HepG2 (cell line): ENCODE measurements at regions not wholly inside any gene's neighbourhood (a gene's known extent, or its start where the extent isn't known, plus 50 kb on each side); places are given as distances from the start of the nearest gene placed in this dataset.

ENCODE experiments used
- ATAC-seq: fragments of 200-7000 bp; cut with Tn5 transposase; 3 replicates; pipeline ENCODE4 v1.9.1; 2020; ENCODE audit warnings: mild to moderate bottlenecking, moderate library complexity
- BruUV-seq: library from RNA; stranded (reverse); fragments of 400-500 nt; replicated peaks from 2 replicates; lab custom pipeline; 2021; lab: Mats Ljungman, UMichigan
- CTCF ChIA-PET: fragments of 300-600 bp; formaldehyde crosslinking; extraction: SDS; loops from one replicate; lab custom pipeline; 2021; ENCODE audit warnings: low total read pairs, inconsistent platforms, low intra/inter-chr PET ratio; lab: Yijun Ruan, JAX
- POLR2A ChIA-PET: fragments of 350-600 bp; sonication (Branson Sonifier 250); formaldehyde crosslinking; loops from one replicate; lab custom pipeline; 2020; ENCODE audit warnings: antibody characterized with exemption, inconsistent platforms; lab: Yijun Ruan, JAX
- DNase-seq: peaks from one replicate; pipeline ENCODE4 v3.0.0-alpha.2; 2015; ENCODE audit warnings: low spot score
- FAIRE-seq: peaks from 3 replicates; lab custom pipeline; 2011; peaks lifted over from hg19 to GRCh38; lab: Jason Lieb, UNC
- H2AFZ ChIP-seq: one replicate; pipeline ENCODE4 v1.6.1; 2011; ENCODE audit warnings: low read length, inconsistent platforms
- H3K27ac ChIP-seq: fragments of 300-600 bp; 3 replicates; pipeline ENCODE4 v1.8.0; 2011; ENCODE audit warnings: mixed run types, mild to moderate bottlenecking, mixed read lengths, low read length, inconsistent platforms; ENCODE audit not compliant: insufficient read depth; ENCODE audit errors: extremely low read length
- H3K27me3 ChIP-seq, 2 experiments: fragments of 200-600 bp in 1 of 2; 2 replicates in 1 of 2; 3 replicates in 1 of 2; pipeline versions ENCODE4 v1.6.0 to v1.8.0; 2011; ENCODE audit warnings: low read length in 2 of 2, mild to moderate bottlenecking in 2 of 2, moderate library complexity in 2 of 2, inconsistent platforms in 1 of 2; ENCODE audit not compliant: insufficient read depth in 2 of 2, control insufficient read depth in 1 of 2
- H3K36me3 ChIP-seq, 2 experiments: fragments of 200-600 bp in 1 of 2; replicated peaks in 1 of 2; 2 replicates in 1 of 2; 3 replicates in 1 of 2; pipeline versions ENCODE4 v1.5.1 to v1.8.0; 2011; ENCODE audit warnings: low read length in 2 of 2, inconsistent platforms in 1 of 2; ENCODE audit not compliant: insufficient read depth in 2 of 2, control insufficient read depth in 1 of 2
- H3K4me1 ChIP-seq: 2 replicates; pipeline ENCODE4 v1.5.1; 2012; ENCODE audit warnings: low read length, inconsistent platforms; ENCODE audit not compliant: insufficient read depth
- H3K4me2 ChIP-seq: 2 replicates; pipeline ENCODE4 v1.6.0; 2011; ENCODE audit warnings: low read depth, low read length, inconsistent platforms
- H3K4me3 ChIP-seq, 3 experiments: fragments of 200-600 bp in 1 of 3; sonication (generic), shearing (Covaris generic) in 1 of 3; replicated peaks in 1 of 3; 2 replicates each; pipeline ENCODE4 v1.5.1; 2011 to 2016; ENCODE audit warnings: low read length in 3 of 3, inconsistent platforms in 2 of 3, low read depth in 2 of 3, mild to moderate bottlenecking in 2 of 3, control low read depth in 1 of 3, mixed read lengths in 1 of 3; ENCODE audit not compliant: insufficient read depth in 1 of 3
- H3K79me2 ChIP-seq: one replicate; pipeline ENCODE4 v1.6.1; 2011; ENCODE audit warnings: low read length, inconsistent platforms; ENCODE audit not compliant: insufficient read depth
- H3K9ac ChIP-seq: 2 replicates; pipeline ENCODE4 v1.6.0; 2011; ENCODE audit warnings: mild to moderate bottlenecking, low read depth, low read length, inconsistent platforms; ENCODE audit not compliant: insufficient read depth
- H3K9me3 ChIP-seq: 2 replicates; pipeline ENCODE4 v1.5.1; 2012; ENCODE audit warnings: mild to moderate bottlenecking, low read length
- H4K20me1 ChIP-seq: 2 replicates; pipeline ENCODE4 v1.6.0; 2011; ENCODE audit warnings: inconsistent platforms, mild to moderate bottlenecking, low read length, moderate library complexity; ENCODE audit not compliant: insufficient read depth
- ATF1 ChIP-seq: IDR thresholded peaks from 2 replicates; pipeline ENCODE4 v1.6.1; 2016; ENCODE audit warnings: mild to moderate bottlenecking, control low read depth
- ATF4 ChIP-seq, 2 experiments: fragments of 450-650 bp in 1 of 2; sonication (generic) in 1 of 2; formaldehyde crosslinking; IDR thresholded peaks; 2 replicates each; pipeline versions ENCODE4 v1.5.0 to v1.8.0; 2020 to 2022; ENCODE audit warnings: mild to moderate bottlenecking in 1 of 2, missing genetic modification reagents in 1 of 2
- FOXA1 ChIP-seq, 2 experiments: fragments of 450-650 bp in 1 of 2; sonication (generic) in 1 of 2; formaldehyde crosslinking in 1 of 2; IDR thresholded peaks; 2 replicates each; pipeline versions ENCODE4 v1.4.0 to v1.6.1; 2016 to 2020; ENCODE audit warnings: missing genetic modification reagents in 1 of 2
- GATA4 ChIP-seq: sonication (generic); IDR thresholded peaks from 2 replicates; pipeline ENCODE4 v1.6.1; 2016; ENCODE audit warnings: antibody characterized with exemption, low read depth, borderline replicate concordance
- HNRNPK ChIP-seq: fragments of 200-400 bp; formaldehyde crosslinking; IDR thresholded peaks from 2 replicates; pipeline ENCODE4 v1.6.1; 2018; ENCODE audit warnings: low read length, low read depth, moderate library complexity, mild to moderate bottlenecking; ENCODE audit not compliant: poor library complexity, severe bottlenecking
- KMT2A ChIP-seq: sonication (generic); formaldehyde crosslinking; IDR thresholded peaks from 2 replicates; pipeline ENCODE4 v1.4.0; 2020; ENCODE audit warnings: missing genetic modification reagents
- MAFG ChIP-seq: sonication (generic); formaldehyde crosslinking; IDR thresholded peaks from 2 replicates; pipeline ENCODE4 v1.5.1; 2020; ENCODE audit warnings: mild to moderate bottlenecking, missing genetic modification reagents
- MXD1 ChIP-seq: sonication (generic); formaldehyde crosslinking; IDR thresholded peaks from 2 replicates; pipeline ENCODE4 v1.4.0; 2020; ENCODE audit warnings: mild to moderate bottlenecking, missing genetic modification reagents
- RXRA ChIP-seq: sonication (generic); formaldehyde crosslinking; IDR thresholded peaks from 2 replicates; pipeline ENCODE4 v1.5.1; 2020; ENCODE audit warnings: missing genetic modification reagents
- TCF7L2 ChIP-seq: IDR thresholded peaks from 2 replicates; pipeline ENCODE4 v1.6.1; 2011; ENCODE audit warnings: mild to moderate bottlenecking, low read depth, low read length, moderate library complexity
- ZBTB34 ChIP-seq: sonication (generic); formaldehyde crosslinking; IDR thresholded peaks from 2 replicates; pipeline ENCODE4 v1.8.0; 2022; ENCODE audit warnings: mild to moderate bottlenecking, missing genetic modification reagents
- ZFX ChIP-seq: sonication (generic); formaldehyde crosslinking; IDR thresholded peaks from 2 replicates; pipeline ENCODE4 v1.4.0; 2020; ENCODE audit warnings: mild to moderate bottlenecking, low read depth, missing genetic modification reagents, moderate library complexity
- ZFY ChIP-seq: sonication (generic); formaldehyde crosslinking; IDR thresholded peaks from 2 replicates; pipeline ENCODE4 v1.4.0; 2020; ENCODE audit warnings: missing genetic modification reagents
- ZNF546 ChIP-seq: sonication (generic); formaldehyde crosslinking; conservative IDR thresholded peaks from 2 replicates; pipeline ENCODE4 v1.8.1; 2023; ENCODE audit warnings: mild to moderate bottlenecking, missing genetic modification reagents
- ZNF644 ChIP-seq: IDR thresholded peaks from 2 replicates; pipeline ENCODE4 v1.6.1; 2016; ENCODE audit warnings: low read depth
- ZNF678 ChIP-seq: sonication (generic); formaldehyde crosslinking; IDR thresholded peaks from 2 replicates; pipeline ENCODE4 v1.4.0; 2020; ENCODE audit warnings: mild to moderate bottlenecking, missing genetic modification reagents
- WGBS: methylation state at CpG from one replicate; pipeline ENCODE4 v1.1.6; 2017; ENCODE audit warnings: low lambda C conversion rate; 5-methylcytosine and 5-hydroxymethylcytosine counted together
- in situ Hi-C: cut with HindIII; loops from 2 replicates; pipeline ENCODE4 v1.10.0; 2017; ENCODE audit warnings: low pct_unique_long_range_greater_than_20kb; ENCODE audit not compliant: extremely low pct_ligation_motif_present
- intact Hi-C: fragments of 100-400 bp; cut with micrococcal nuclease; formaldehyde crosslinking; loops from one replicate; pipeline ENCODE4 v1.10.0; 2022; ENCODE audit not compliant: unreplicated experiment

GRCh38 chr3:109713288-109713687, 375.9 kb upstream of the DPPA4 start (continued):
- TF ChIP-seq MXD1 (CRISPR knock-in tag) (no peak), ATF1 (CRISPR knock-in tag) (no peak), TCF7L2 (no peak), ZNF678 (CRISPR knock-in tag) (no peak), ZFX (CRISPR knock-in tag) (no peak)

GRCh38 chr3:109715707-109716106, 378.4 kb upstream of the DPPA4 start:
- intact Hi-C loops: no loop called here
- ATAC-seq: no peak
- WGBS: 1% methylated on average over 3 of the region's 3 CpGs

More at GRCh38 chr3:109715707-109716106, 378.4 kb upstream of the DPPA4 start:
- Histone ChIP-seq H4K20me1 (no peaks in the 10 kb centered on the region), H3K36me3 (no peaks in the 10 kb centered on the region), H2AFZ (no peak overlapping the region), H3K79me2 (no peaks in the 10 kb centered on the region), H3K4me3 (no peak overlapping the region), H3K9ac (no peak overlapping the region), H3K27ac (no peak overlapping the region), H3K9me3 (no peaks in the 10 kb centered on the region; the same call in 1 of the 2 replicates)
- CTCF ChIA-PET: no interaction called here
- in situ Hi-C loops: no loop called here
- POLR2A ChIA-PET: no interaction called here
- DNase-seq (no peak), FAIRE-seq (no peak)
- TF ChIP-seq MAFG (CRISPR knock-in tag): no peak
- no peak for TF ChIP-seq HNRNPK
- TF ChIP-seq RXRA: no peak
- TF ChIP-seq ZBTB34 (CRISPR knock-in tag): no peak
- no peak for TF ChIP-seq ATF4 (CRISPR knock-in tag; IDR thresholded peaks at IDR 0.05)
- TF ChIP-seq ZNF546 (CRISPR knock-in tag): no peak
- TF ChIP-seq ZFY (CRISPR knock-in tag): no peak
- no peak for TF ChIP-seq FOXA1 (IDR thresholded peaks at IDR 0.05)
- TF ChIP-seq FOXA1 (CRISPR knock-in tag; IDR thresholded peaks at IDR 0.05): no peak
- no peak for TF ChIP-seq ZNF644 (CRISPR knock-in tag)
- no peak for TF ChIP-seq GATA4
- TF ChIP-seq KMT2A (CRISPR knock-in tag): no peak
- TF ChIP-seq, all 625 proteins: peak for 0
- no TSS peak for BruUV-seq
- no peaks in the 10 kb centered on the region for H3K4me1 ChIP-seq
- H3K27me3 ChIP-seq: no peaks in the 10 kb centered on the region
- no peak overlapping the region for H3K4me2 ChIP-seq
